ENCODE measurements at regions not wholly inside any gene's neighbourhood (a gene's known extent, or its start where the extent isn't known, plus 50 kb on each side); places are given as distances from the start of the nearest gene placed in this dataset.
"Not testable (repeated sequence)": the region's sequence is repeated elsewhere in the genome, so short reads cannot be mapped to it uniquely, and the experiment has no call there.

GRCh38 chr10:26628395-26628794, 69.1 kb upstream of the PDSS1 start:
- no peak for DNase-seq
- Histone ChIP-seq H3K4me1 (no peaks in the 10 kb centered on the region), H3K27me3 (no peaks in the 10 kb centered on the region), H3K9me3 (no peaks in the 10 kb centered on the region), H3K36me3 (no peaks in the 10 kb centered on the region), H3K4me3 (ENCODE audit: low read depth, low read length) (no peak overlapping the region)
- no peak for TF ChIP-seq CTCF (IDR thresholded peaks at IDR 0.05; ENCODE audit: low read depth, low read length)

GRCh38 chr10:26632171-26632570, 65.3 kb upstream of the PDSS1 start:
- H3K36me3 ChIP-seq; H3K4me1 ChIP-seq; H3K4me3 ChIP-seq (ENCODE audit: low read depth, low read length); DNase-seq; H3K9me3 ChIP-seq; H3K27me3 ChIP-seq: not testable (repeated sequence)

- H3K9me3 ChIP-seq; H3K36me3 ChIP-seq; H3K27me3 ChIP-seq; DNase-seq; H3K4me3 ChIP-seq (ENCODE audit: low read depth, low read length); H3K4me1 ChIP-seq: not testable (repeated sequence)
Observed at GRCh38 chr10:26634111-26634510, 63.4 kb upstream of the PDSS1 start.

- DNase-seq = no peak
- Histone ChIP-seq H3K27me3 (no peaks in the 10 kb centered on the region), H3K36me3 (no peaks in the 10 kb centered on the region), H3K9me3 (no peaks in the 10 kb centered on the region), H3K4me3 (ENCODE audit: low read depth, low read length) (no peak overlapping the region), H3K4me1 (no peaks in the 10 kb centered on the region)
- TF ChIP-seq CTCF (IDR thresholded peaks at IDR 0.05; ENCODE audit: low read depth, low read length) = no peak
Observed at GRCh38 chr10:26637521-26638275, 59.8 kb upstream of the PDSS1 start.

- H3K9me3 ChIP-seq = no peaks in the 10 kb centered on the region
- TF ChIP-seq CTCF (IDR thresholded peaks at IDR 0.05; ENCODE audit: low read depth, low read length) = no peak
- no peaks in the 10 kb centered on the region for H3K27me3 ChIP-seq
- no peaks in the 10 kb centered on the region for H3K4me1 ChIP-seq
- no peak for DNase-seq
- H3K36me3 ChIP-seq = no peaks in the 10 kb centered on the region
- no peak overlapping the region for H3K4me3 ChIP-seq (ENCODE audit: low read depth, low read length)
Observed at GRCh38 chr10:26640391-26640790, 57.1 kb upstream of the PDSS1 start.

- no peaks in the 10 kb centered on the region for H3K27me3 ChIP-seq
- no peak overlapping the region for H3K4me3 ChIP-seq (ENCODE audit: low read depth, low read length)
- H3K36me3 ChIP-seq = no peaks in the 10 kb centered on the region
- TF ChIP-seq CTCF (IDR thresholded peaks at IDR 0.05; ENCODE audit: low read depth, low read length) = no peak
- H3K9me3 ChIP-seq = no peaks in the 10 kb centered on the region
- DNase-seq = no peak
- no peaks in the 10 kb centered on the region for H3K4me1 ChIP-seq
Observed at GRCh38 chr10:26642896-26643653, 54.4 kb upstream of the PDSS1 start.

- Histone ChIP-seq H3K36me3 (no peaks in the 10 kb centered on the region), H3K9me3 (no peaks in the 10 kb centered on the region)
- no peak for DNase-seq
Observed at GRCh38 chr10:26647602-26648244, 49.8 kb upstream of the PDSS1 start.

More at GRCh38 chr10:26647602-26648244, 49.8 kb upstream of the PDSS1 start:
- no peaks in the 10 kb centered on the region for H3K4me1 ChIP-seq
- H3K27me3 ChIP-seq = no peaks in the 10 kb centered on the region
- TF ChIP-seq CTCF (IDR thresholded peaks at IDR 0.05; ENCODE audit: low read depth, low read length) = no peak
- H3K4me3 ChIP-seq (ENCODE audit: low read depth, low read length) = no peak overlapping the region
